ENCODE measurements at regions not wholly inside any gene's neighbourhood (a gene's known extent, or its start where the extent isn't known, plus 50 kb on each side); places are given as distances from the start of the nearest gene placed in this dataset.

DNA sequence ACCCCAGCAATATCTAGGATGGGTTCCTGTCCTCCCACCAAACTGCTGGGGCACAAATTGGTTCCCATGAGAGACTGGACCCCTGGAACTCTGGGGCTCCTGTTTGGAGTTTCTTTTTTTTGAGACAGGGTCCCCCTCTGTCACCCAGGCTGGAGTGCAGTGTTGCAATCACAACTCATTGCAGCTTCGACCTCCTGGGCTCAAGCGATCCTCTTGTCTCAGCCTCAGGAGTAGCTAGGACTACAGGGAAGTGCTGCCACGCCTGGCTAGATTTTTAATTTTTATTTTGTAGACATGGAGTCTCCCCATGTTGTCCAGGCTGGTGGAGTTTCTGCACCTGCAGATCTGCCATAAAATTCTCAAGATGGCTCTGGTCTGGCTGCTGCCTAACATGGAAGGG lies 56.3 kb upstream of the BRD7 start:
- TF ChIP-seq POLR2A (IDR thresholded peaks at IDR 0.05): no peak
- TF ChIP-seq, protein P1, sequence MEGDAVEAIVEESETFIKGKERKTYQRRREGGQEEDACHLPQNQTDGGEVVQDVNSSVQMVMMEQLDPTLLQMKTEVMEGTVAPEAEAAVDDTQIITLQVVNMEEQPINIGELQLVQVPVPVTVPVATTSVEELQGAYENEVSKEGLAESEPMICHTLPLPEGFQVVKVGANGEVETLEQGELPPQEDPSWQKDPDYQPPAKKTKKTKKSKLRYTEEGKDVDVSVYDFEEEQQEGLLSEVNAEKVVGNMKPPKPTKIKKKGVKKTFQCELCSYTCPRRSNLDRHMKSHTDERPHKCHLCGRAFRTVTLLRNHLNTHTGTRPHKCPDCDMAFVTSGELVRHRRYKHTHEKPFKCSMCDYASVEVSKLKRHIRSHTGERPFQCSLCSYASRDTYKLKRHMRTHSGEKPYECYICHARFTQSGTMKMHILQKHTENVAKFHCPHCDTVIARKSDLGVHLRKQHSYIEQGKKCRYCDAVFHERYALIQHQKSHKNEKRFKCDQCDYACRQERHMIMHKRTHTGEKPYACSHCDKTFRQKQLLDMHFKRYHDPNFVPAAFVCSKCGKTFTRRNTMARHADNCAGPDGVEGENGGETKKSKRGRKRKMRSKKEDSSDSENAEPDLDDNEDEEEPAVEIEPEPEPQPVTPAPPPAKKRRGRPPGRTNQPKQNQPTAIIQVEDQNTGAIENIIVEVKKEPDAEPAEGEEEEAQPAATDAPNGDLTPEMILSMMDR (IDR thresholded peaks at IDR 0.05): no peak

DNA sequence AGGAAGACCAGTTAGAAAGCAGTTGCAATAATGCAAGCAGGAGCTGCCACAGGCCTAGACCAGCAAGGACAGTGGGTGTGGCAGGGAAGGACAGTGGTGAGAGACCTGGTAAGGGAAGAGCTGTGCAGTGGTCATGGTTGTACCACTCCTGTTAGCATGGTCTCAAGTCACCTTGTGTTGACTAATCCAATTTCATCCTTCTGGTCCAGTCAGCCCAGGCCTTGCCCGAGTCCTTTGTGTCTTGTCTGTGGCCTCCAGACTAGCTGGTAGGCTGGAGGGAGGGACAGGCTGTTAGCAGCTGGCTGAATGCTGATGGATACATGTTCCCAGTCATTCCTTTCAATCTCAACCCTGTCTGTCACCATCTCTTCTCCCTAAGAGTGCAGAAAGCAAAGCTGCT lies 54.1 kb upstream of the BRD7 start:
- Histone ChIP-seq H3K9me3 (peaks cover 0 to 34% (median 19%) of the 10 kb centered on the region in 12 donors), H3K27ac (no peak overlapping the region), H3K27me3 (peaks cover 0 to 23% (median 0%) of the 10 kb centered on the region in 9 donors), H3K4me3 (no peak overlapping the region), H3K4me1 (no peaks in the 10 kb centered on the region), H3K36me3 (no peaks in the 10 kb centered on the region)
- DNase-seq (no peak), ATAC-seq (no peak)
- 50 to 75% (median 72%) methylated on average over 1 of the region's 1 CpG for WGBS, 4 donors
- TF ChIP-seq POLR2A (IDR thresholded peaks at IDR 0.05): no peak
- TF ChIP-seq, protein P1 (IDR thresholded peaks at IDR 0.05): no peak
- intact Hi-C loops (cut with DNase I): no loop called here

More for the DNA sequence above, 56.3 kb upstream of the BRD7 start:
- no peaks in the 10 kb centered on the region for H3K4me1 ChIP-seq
- H3K36me3 ChIP-seq: no peaks in the 10 kb centered on the region
- H3K9me3 ChIP-seq: peaks cover 0 to 13% (median 1%) of the 10 kb centered on the region in 12 donors
- ATAC-seq: no peak
- WGBS, 4 donors: 74 to 90% (median 83%) methylated on average over 3 of the region's 3 CpGs
- no peak overlapping the region for H3K27ac ChIP-seq
- intact Hi-C loops (cut with DNase I): no loop called here
- peaks cover 0 to 23% (median 0%) of the 10 kb centered on the region in 9 donors for H3K27me3 ChIP-seq
- DNase-seq: no peak
- no peak overlapping the region for H3K4me3 ChIP-seq

DNA sequence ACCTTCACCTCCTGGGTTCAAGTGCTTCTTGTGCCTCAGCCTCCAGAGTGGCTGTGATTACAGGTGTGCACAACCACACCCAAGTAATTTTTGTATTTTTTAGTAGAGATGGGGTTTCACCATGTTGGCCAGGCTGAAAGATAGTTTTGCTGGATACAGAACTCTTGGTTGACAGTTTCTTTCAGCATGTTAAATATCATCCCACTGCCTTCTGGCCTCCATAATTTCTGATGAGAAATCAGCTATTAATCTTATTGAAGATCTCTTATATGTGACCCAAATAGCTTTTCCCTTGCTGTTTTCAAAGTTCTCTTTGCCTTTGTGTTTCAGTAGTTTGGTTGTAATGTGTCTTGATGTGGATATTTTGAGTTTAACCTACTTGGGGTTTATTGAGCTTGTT lies 50.3 kb upstream of the BRD7 start:
- no peak for ATAC-seq
- intact Hi-C loops (cut with DNase I): no loop called here
- H3K36me3 ChIP-seq: no peaks in the 10 kb centered on the region

More for the DNA sequence above, 50.3 kb upstream of the BRD7 start:
- no peak overlapping the region for H3K4me3 ChIP-seq
- peaks cover 0 to 64% (median 33%) of the 10 kb centered on the region in 12 donors for H3K9me3 ChIP-seq
- no peak for DNase-seq
- H3K27ac ChIP-seq: no peak overlapping the region
- H3K27me3 ChIP-seq: peaks cover 0 to 12% (median 0%) of the 10 kb centered on the region in 9 donors
- TF ChIP-seq POLR2A (IDR thresholded peaks at IDR 0.05): no peak
- TF ChIP-seq, protein P1 (IDR thresholded peaks at IDR 0.05): no peak
- H3K4me1 ChIP-seq: no peaks in the 10 kb centered on the region

All from heart left ventricle (tissue), 16 donors.